H9 (cell line): ENCODE measurements at regions not wholly inside any gene's neighbourhood (a gene's known extent, or its start where the extent isn't known, plus 50 kb on each side); places are given as distances from the start of the nearest gene placed in this dataset.

ENCODE experiments used
- DNase-seq: peaks from one replicate; pipeline ENCODE4 v3.0.0-alpha.2; 2017
- H2AFZ ChIP-seq: one replicate; pipeline ENCODE4 v1.6.1; 2013; ENCODE audit warnings: mild to moderate bottlenecking, low read length, control low read depth, moderate library complexity
- H2AK5ac ChIP-seq: 2 replicates; pipeline ENCODE4 v1.6.1; 2013; ENCODE audit warnings: low read length, control low read depth, mixed read lengths; ENCODE audit not compliant: insufficient read length
- H2BK120ac ChIP-seq: one replicate; pipeline ENCODE4 v1.6.1; 2013; ENCODE audit warnings: low read depth, mild to moderate bottlenecking, low read length, control low read depth, inconsistent platforms; ENCODE audit not compliant: poor library complexity, severe bottlenecking
- H2BK12ac ChIP-seq: 2 replicates; pipeline ENCODE4 v1.6.1; 2013; ENCODE audit warnings: low read length, control low read depth, mixed read lengths, low read depth; ENCODE audit not compliant: insufficient read length
- H2BK15ac ChIP-seq: 2 replicates; pipeline ENCODE4 v1.6.1; 2013; ENCODE audit warnings: low read depth, low read length, control low read depth
- H2BK20ac ChIP-seq: one replicate; pipeline ENCODE4 v1.6.1; 2013; ENCODE audit warnings: low read depth, mild to moderate bottlenecking, low read length, control low read depth, inconsistent platforms; ENCODE audit not compliant: poor library complexity, severe bottlenecking
- H2BK5ac ChIP-seq: 2 replicates; pipeline ENCODE4 v1.6.1; 2013; ENCODE audit warnings: low read length, control low read depth, mixed read lengths; ENCODE audit not compliant: insufficient read length
- H3K14ac ChIP-seq: 2 replicates; pipeline ENCODE4 v1.6.1; 2013; ENCODE audit warnings: low read length, control low read depth; ENCODE audit not compliant: insufficient read depth
- H3K18ac ChIP-seq: 2 replicates; pipeline ENCODE4 v1.6.1; 2013; ENCODE audit warnings: low read depth, mild to moderate bottlenecking, mixed read lengths, low read length, control low read depth; ENCODE audit not compliant: insufficient read length
- H3K23ac ChIP-seq: 2 replicates; pipeline ENCODE4 v1.6.1; 2013; ENCODE audit warnings: low read length, control low read depth, mixed read lengths, low read depth; ENCODE audit not compliant: insufficient read length
- H3K23me2 ChIP-seq: 2 replicates; pipeline ENCODE4 v1.6.1; 2013; ENCODE audit warnings: low read depth, mild to moderate bottlenecking, mixed read lengths, low read length, control low read depth; ENCODE audit not compliant: insufficient read length, poor library complexity, severe bottlenecking
- H3K27ac ChIP-seq: 2 replicates; pipeline ENCODE4 v1.5.1; 2013; ENCODE audit warnings: low read length, control low read depth, mixed read lengths, low read depth; ENCODE audit not compliant: insufficient read length
- H3K27me3 ChIP-seq: 2 replicates; pipeline ENCODE4 v1.6.1; 2013; ENCODE audit warnings: low read length, control low read depth, inconsistent platforms; ENCODE audit not compliant: insufficient read depth
- H3K4ac ChIP-seq: 2 replicates; pipeline ENCODE4 v1.6.1; 2013; ENCODE audit warnings: low read depth, mild to moderate bottlenecking, control low read depth, inconsistent platforms, low read length, moderate library complexity
- H3K4me1 ChIP-seq: 2 replicates; pipeline ENCODE4 v1.6.1; 2013; ENCODE audit warnings: low read length, control low read depth, inconsistent platforms; ENCODE audit not compliant: insufficient read depth
- H3K4me2 ChIP-seq: 2 replicates; pipeline ENCODE4 v1.6.1; 2013; ENCODE audit warnings: low read length, control low read depth, mixed read lengths; ENCODE audit not compliant: insufficient read length, insufficient read depth
- H3K56ac ChIP-seq: 2 replicates; pipeline ENCODE4 v1.6.1; 2013; ENCODE audit warnings: low read depth, mild to moderate bottlenecking, mixed read lengths, low read length, control low read depth; ENCODE audit not compliant: insufficient read length
- H3K79me1 ChIP-seq: 2 replicates; pipeline ENCODE4 v1.6.1; 2013; ENCODE audit warnings: low read depth, mild to moderate bottlenecking, moderate library complexity, low read length, control low read depth, inconsistent platforms; ENCODE audit not compliant: insufficient read depth, poor library complexity, severe bottlenecking
- H3K79me2 ChIP-seq: 2 replicates; pipeline ENCODE4 v1.6.1; 2013; ENCODE audit warnings: low read length, control low read depth, inconsistent platforms; ENCODE audit not compliant: insufficient read depth
- H3K9ac ChIP-seq: 2 replicates; pipeline ENCODE4 v1.6.1; 2013; ENCODE audit warnings: low read length, control low read depth, mixed read lengths; ENCODE audit not compliant: insufficient read length; ENCODE audit errors: extremely low read depth
- H3K9me3 ChIP-seq: one replicate; pipeline ENCODE4 v1.6.1; 2013; ENCODE audit warnings: low read depth, low read length, inconsistent platforms; ENCODE audit not compliant: control insufficient read depth
- H3T11ph ChIP-seq: one replicate; pipeline ENCODE4 v1.6.1; 2013; ENCODE audit warnings: mild to moderate bottlenecking, low read length, control low read depth, inconsistent platforms
- H4K20me1 ChIP-seq: one replicate; pipeline ENCODE4 v1.6.1; 2013; ENCODE audit not compliant: control insufficient read depth, insufficient read length, insufficient read depth
- H4K5ac ChIP-seq: 2 replicates; pipeline ENCODE4 v1.6.1; 2013; ENCODE audit warnings: low read depth, mild to moderate bottlenecking, mixed read lengths, low read length, control low read depth; ENCODE audit not compliant: insufficient read length
- H4K8ac ChIP-seq: replicated peaks from 2 replicates; pipeline ENCODE4 v1.6.1; 2013; ENCODE audit warnings: low read length, control low read depth, mixed read lengths, low read depth; ENCODE audit not compliant: insufficient read length
- H4K91ac ChIP-seq: 2 replicates; pipeline ENCODE4 v1.6.1; 2013; ENCODE audit warnings: low read depth, mild to moderate bottlenecking, moderate library complexity, mixed read lengths, low read length, control low read depth; ENCODE audit not compliant: insufficient read length
- H3K27ac Mint-ChIP-seq, 3 experiments: 2 replicates in 2 of 3; 3 replicates in 1 of 3; pipeline ENCODE4 v1.8.0; 2020 to 2021; ENCODE audit warnings: mixed read lengths in 3 of 3, mild to moderate bottlenecking in 1 of 3, moderate library complexity in 1 of 3
- H3K27me3 Mint-ChIP-seq: 2 replicates; pipeline ENCODE4 v1.8.0; 2021; ENCODE audit warnings: low read depth, mild to moderate bottlenecking, moderate library complexity, mixed read lengths
- H3K36me3 Mint-ChIP-seq, 3 experiments: 2 replicates in 2 of 3; 3 replicates in 1 of 3; pipeline ENCODE4 v1.8.0; 2020 to 2021; ENCODE audit warnings: low read depth in 3 of 3, mixed read lengths in 3 of 3; ENCODE audit not compliant: insufficient read depth in 1 of 3
- H3K4me1 Mint-ChIP-seq, 2 experiments: 2 replicates each; pipeline ENCODE4 v1.8.0; 2020; ENCODE audit warnings: mixed read lengths in 2 of 2
- H3K4me3 Mint-ChIP-seq, 2 experiments: 2 replicates in 1 of 2; 3 replicates in 1 of 2; pipeline ENCODE4 v1.8.0; 2020 to 2021; ENCODE audit warnings: mild to moderate bottlenecking in 2 of 2, mixed read lengths in 2 of 2, moderate library complexity in 1 of 2
- H3K9me3 Mint-ChIP-seq, 2 experiments: 2 replicates in 1 of 2; 3 replicates in 1 of 2; pipeline ENCODE4 v1.8.0; 2020; ENCODE audit warnings: mild to moderate bottlenecking in 2 of 2, mixed read lengths in 2 of 2, moderate library complexity in 1 of 2
- WGBS: extraction: QIAGEN DNeasy Blood & Tissue Kit; methylation state at CpG from one replicate; pipeline ENCODE4 v1.1.7; 2013; ENCODE audit warnings: missing lambda C conversion rate, low lambda C conversion rate, mixed read lengths; ENCODE audit not compliant: insufficient read length; ENCODE audit errors: extremely low coverage; 5-methylcytosine and 5-hydroxymethylcytosine counted together
- TF ChIP-seq, protein P1 (sequence below): fragments of 200-600 bp; sonication (generic); conservative IDR thresholded peaks from 3 replicates; pipeline ENCODE4 v1.8.0; 2021; ENCODE audit warnings: antibody characterized with exemption, mild to moderate bottlenecking

DNA sequence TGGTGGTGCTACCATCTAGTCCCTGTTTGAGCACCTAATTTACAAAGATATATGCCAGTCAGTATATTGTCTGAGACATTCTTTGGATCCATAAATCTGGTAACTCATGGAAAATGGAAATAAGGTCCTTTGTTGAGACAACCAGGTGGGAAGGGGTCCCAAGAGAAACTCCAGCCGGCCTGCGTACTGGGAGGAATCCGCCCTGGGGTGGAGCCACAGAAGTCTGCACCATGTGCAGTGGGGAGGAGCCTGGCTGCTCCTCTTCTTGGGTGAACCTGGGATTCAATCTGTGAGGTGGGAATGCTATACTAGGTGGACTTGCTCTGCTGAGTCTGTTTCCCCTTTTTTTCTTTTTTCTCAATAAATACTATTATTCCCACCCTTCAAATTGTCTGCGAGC is 339.2 kb upstream of the TNRC6C start:
- Histone ChIP-seq H4K91ac (no peak overlapping the region), H2AFZ (no peak overlapping the region), H3K79me2 (no peaks in the 10 kb centered on the region), H2BK15ac (no peak overlapping the region), H4K5ac (no peak overlapping the region), H3K9ac (no peak overlapping the region), H3K79me1 (no peaks in the 10 kb centered on the region), H3K27ac (no peak overlapping the region), H3K14ac (no peak overlapping the region), H3T11ph (no peak overlapping the region), H3K23ac (no peak overlapping the region), H3K56ac (no peak overlapping the region), H2BK120ac (no peak overlapping the region), H4K8ac (no peak overlapping the region), H3K23me2 (no peaks in the 10 kb centered on the region), H3K4ac (no peak overlapping the region), H2BK20ac (no peak overlapping the region), H3K4me2 (no peak overlapping the region), H3K27me3 (no peaks in the 10 kb centered on the region), H2BK12ac (no peak overlapping the region), H4K20me1 (no peaks in the 10 kb centered on the region), H3K18ac (no peak overlapping the region), H2BK5ac (no peak overlapping the region), H2AK5ac (no peak overlapping the region), H3K4me1 (no peaks in the 10 kb centered on the region), H3K9me3 (no peaks in the 10 kb centered on the region)
- Mint-ChIP-seq H3K27ac (no peak overlapping the region; a peak in 1 of 7 replicates), H3K36me3 (peaks cover 4 to 6% (median 5%) of the 10 kb centered on the region in 3 experiments; a peak in 3 of 7 replicates), H3K4me1 (peaks cover 23 to 24% of the 10 kb centered on the region in 2 experiments), H3K4me3 (no peak overlapping the region), H3K9me3 (peaks cover 8% of the 10 kb centered on the region in 2 experiments; a peak in 1 of 5 replicates), H3K27me3 (peaks cover 14% of the 10 kb centered on the region)
- no peak for DNase-seq
- TF ChIP-seq, protein P1, sequence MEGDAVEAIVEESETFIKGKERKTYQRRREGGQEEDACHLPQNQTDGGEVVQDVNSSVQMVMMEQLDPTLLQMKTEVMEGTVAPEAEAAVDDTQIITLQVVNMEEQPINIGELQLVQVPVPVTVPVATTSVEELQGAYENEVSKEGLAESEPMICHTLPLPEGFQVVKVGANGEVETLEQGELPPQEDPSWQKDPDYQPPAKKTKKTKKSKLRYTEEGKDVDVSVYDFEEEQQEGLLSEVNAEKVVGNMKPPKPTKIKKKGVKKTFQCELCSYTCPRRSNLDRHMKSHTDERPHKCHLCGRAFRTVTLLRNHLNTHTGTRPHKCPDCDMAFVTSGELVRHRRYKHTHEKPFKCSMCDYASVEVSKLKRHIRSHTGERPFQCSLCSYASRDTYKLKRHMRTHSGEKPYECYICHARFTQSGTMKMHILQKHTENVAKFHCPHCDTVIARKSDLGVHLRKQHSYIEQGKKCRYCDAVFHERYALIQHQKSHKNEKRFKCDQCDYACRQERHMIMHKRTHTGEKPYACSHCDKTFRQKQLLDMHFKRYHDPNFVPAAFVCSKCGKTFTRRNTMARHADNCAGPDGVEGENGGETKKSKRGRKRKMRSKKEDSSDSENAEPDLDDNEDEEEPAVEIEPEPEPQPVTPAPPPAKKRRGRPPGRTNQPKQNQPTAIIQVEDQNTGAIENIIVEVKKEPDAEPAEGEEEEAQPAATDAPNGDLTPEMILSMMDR: no peak
- WGBS: no CpG with 5 or more reads among the region's 4 CpGs
